Activated CD4-positive, alpha-beta T cell treated with anti-CD3 and anti-CD28 coated beads, Interleukin-2, Interleukin-6, amounts not matched to agents 100 ng/mL and 50 ng/mL, durations not matched to agents 16 hours and 8 hours (primary cell): ENCODE measurements at regions not wholly inside any gene's neighbourhood (a gene's known extent, or its start where the extent isn't known, plus 50 kb on each side); places are given as distances from the start of the nearest gene placed in this dataset.

Experiments used
- DNase-seq: peaks from one replicate; pipeline ENCODE4 v3.0.0-alpha.2; 2020

- DNase-seq, result no peak
Observed at GRCh38 chr5:173835131-173835530, 53.0 kb upstream of the CPEB4 start.

DNA sequence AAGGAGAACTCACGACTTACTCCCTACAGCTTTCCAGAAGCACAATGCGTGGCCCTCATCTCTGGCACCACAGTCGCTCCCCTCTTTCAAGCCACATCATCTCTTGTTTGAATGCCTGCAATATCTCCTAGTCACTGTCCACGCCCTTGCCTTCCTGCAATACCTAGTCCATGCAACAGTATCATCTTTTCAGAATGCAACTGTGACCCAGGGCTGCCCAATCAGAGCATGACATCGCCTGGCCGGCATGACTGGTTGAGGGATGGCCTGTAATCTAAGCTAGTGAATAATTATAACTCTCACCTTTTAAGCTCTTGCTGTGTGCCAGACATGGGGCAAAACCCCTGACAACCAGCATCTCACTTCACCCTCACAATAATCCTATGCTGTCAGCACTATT is 52.5 kb upstream of the CPEB4 start:
- no peak for DNase-seq

DNA sequence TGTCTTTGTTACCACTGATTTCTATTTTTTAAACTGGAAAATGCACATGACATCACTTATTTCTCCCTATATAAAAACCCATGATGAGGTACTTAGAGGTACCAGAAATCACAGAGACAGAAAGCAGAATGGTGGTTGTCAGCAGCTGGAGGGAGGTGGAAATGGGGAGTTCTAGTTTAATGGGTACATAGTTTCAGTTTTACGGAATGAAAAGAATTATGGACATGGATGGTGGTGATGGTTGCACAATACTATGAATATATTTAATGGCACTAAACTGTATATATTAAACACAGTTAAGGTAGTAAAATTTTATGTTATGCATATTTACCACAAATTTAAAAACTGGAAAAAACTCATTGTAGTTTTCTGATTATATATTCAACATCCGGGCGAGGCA is 50.5 kb upstream of the CPEB4 start:
- no peak for DNase-seq
